GM23248 (cell line): ENCODE measurements at regions not wholly inside any gene's neighbourhood (a gene's known extent, or its start where the extent isn't known, plus 50 kb on each side); places are given as distances from the start of the nearest gene placed in this dataset.

Experiments
- EZH2 ChIP-seq: fragments of 200-600 bp; sonication (generic); IDR thresholded peaks from 2 replicates; pipeline ENCODE4 v1.6.1; 2018; ENCODE audit warnings: antibody characterized with exemption, mild to moderate bottlenecking; ENCODE audit not compliant: insufficient read depth, poor library complexity, severe bottlenecking
- EZH2phosphoT487 ChIP-seq: fragments of 200-600 bp; sonication (generic); IDR thresholded peaks from 2 replicates; pipeline ENCODE4 v1.6.1; 2018; ENCODE audit warnings: antibody characterized with exemption, moderate library complexity, mild to moderate bottlenecking, low read depth; ENCODE audit not compliant: insufficient read depth

GRCh38 chr9:124130277-124131075 is 118.9 kb downstream of the LHX2 start:
- TF ChIP-seq EZH2 = no peak
- no peak for TF ChIP-seq EZH2phosphoT487
